C1 segment of cervical spinal cord (tissue), 14 donors: ENCODE measurements at regions not wholly inside any gene's neighbourhood (a gene's known extent, or its start where the extent isn't known, plus 50 kb on each side); places are given as distances from the start of the nearest gene placed in this dataset.
A peak's percentile ranks its signal among the peaks of the same experiment; 100 is the strongest.

Experiments
- DNase-seq, 14 donors: peaks; one replicate each; lab custom pipeline; 2025; lab: John Stamatoyannopoulos, UW

DNA sequence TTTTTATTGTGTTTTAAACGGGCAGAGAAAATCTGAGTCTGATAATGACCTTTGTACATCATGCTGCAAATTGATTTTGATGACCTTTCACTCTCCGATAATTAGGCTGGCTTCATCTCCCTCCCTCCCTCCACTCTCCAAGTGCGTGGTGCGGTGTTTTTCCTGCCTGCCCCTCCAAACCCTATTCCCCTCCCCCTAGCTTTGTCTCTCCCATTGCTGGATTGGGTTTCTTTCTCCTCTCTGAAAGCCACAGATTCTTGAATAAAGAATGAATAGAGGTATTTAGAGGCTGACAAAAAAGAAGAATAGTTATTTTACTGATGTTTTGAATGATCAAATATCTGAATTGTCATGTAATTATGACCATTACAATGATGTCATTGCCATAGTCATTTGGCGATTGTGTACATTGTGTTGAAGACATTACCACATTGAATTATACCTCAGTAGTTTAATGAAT lies 571.1 kb upstream of the ZNF608 start:
- no peak for DNase-seq

DNA sequence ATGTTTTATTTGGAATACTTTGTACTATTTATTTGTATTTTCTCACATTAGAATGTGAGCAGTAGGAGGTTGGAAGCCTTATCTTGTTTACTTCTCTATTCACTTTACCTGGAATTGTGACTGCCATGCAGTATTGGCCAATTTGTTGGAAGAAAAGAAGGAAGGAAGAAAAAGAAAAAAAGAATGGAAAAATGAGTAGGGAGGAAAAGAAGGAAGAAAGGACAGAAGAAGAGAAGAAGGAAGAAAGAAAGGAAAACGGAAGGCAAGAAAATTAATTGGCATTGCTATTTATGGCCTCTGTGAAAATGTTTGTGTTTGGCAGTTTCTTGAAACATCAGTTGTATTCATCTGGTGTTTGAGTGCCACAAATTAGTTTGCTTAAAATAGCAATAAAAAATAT lies 575.2 kb upstream of the ZNF608 start:
- no peak for DNase-seq

DNA sequence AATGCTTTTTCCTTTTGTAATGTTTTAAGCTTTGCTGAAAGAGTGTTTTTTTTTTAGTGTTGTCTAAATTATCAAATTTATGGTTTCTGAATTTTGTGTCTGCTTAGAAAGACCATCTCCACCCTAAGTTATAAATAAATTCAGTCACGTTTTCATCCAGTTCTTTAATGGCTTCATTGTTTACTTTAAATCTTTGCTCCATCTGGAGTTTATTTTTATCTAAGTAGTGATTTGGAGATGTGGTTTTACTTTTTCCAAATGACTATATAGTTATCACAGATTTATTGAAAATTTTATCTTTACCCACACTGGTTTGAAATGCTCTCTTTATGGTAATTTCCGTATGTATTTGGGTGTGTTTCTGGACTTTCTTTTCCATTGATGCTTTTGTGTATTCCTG lies 577.2 kb upstream of the ZNF608 start:
- no peak for DNase-seq

DNA sequence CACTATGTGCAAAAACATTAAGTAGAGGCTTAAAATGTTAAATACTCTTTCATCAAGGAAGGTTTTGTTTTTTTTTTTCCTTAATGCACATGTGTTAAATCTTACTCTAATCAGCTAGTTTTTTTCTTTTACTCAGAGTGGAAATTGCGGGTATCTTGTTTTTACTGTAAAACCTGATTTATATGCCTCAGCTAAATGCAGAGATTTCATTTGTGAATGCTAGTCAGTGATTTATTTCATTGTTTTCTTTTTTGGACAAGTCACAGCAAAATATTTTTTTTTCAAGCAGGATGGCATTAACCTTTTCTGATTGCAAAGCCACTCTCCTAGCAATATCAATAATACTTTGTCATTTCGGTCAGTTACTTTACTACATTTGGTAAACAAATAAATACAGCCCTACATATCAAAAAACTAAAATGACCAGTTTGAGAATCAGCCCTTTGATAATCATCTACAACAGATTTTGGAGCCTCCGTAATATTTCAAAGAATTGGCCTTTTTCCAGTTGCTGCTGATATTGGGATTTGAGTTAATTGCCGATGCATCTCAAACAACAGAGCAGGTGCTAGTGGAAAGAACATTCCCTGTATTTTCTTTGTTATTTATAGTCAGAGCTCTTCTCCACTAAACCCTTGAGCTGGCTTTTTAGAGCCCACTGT lies 579.2 kb upstream of the ZNF608 start:
- no peak for DNase-seq

DNA sequence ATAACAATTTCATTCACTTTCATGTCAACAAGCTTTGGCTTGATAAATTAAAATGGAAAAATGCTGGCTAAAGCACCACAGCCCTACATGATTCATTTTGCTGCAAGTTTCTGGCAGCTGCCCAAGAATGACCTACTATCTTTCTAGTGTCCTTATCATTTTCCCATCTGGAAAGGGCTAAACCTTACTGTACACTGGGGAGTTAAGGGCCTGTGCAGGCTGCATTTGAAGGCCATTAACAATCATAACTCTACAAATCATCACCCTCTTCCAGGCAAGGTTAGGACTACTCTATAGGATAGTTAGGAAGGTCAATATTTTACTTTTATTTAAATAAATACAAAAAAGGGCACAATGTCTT lies 579.7 kb upstream of the ZNF608 start:
- peak in 1 of 14 donors; percentile 26 for DNase-seq

DNA sequence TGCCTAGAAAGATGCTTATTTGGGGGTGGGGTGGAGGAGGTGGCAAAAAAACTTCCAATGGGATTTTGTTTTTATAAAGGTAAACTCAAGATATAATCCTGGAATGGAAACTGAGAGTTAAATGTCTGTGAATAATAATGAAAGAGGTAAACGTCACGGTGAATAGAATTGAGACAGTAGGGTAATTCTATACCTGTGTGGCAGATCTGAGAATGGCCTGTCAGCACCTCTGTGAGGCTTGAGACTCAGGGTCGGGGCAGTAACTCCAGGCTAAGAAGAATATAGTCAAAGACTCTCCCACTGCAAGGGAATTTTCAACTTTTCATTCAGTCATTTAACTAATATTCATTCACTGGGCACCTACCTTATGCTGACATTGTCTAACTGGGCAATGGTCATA lies 581.2 kb upstream of the ZNF608 start:
- no peak for DNase-seq

DNA sequence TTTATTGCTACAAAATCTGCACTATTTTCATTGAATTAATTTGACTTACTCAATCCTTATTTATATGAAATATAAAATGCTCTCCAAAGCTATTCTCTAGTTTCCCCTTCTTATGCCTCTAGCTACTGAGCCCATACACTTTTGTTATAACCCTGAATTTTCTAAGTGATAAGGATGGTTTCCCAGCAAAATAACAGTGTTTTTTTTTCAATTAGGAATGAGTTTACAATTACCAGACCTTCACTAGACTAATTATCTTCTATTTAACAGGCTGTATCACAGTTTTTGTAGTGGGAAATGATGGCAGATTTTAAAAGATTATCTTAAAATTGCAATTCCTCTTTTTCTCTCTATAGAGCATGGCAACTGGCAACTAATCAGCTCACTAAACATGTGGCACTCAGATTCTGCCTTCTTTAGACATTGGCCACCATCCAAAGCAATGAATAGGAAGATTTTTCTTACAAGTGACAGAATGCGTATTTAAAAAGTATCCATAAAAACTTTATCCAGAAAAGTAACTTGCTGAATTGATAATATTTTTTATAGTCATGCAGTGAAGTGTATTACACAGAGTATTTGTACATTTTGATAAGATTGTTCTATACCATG lies 585.7 kb upstream of the ZNF608 start:
- no peak for DNase-seq

DNA sequence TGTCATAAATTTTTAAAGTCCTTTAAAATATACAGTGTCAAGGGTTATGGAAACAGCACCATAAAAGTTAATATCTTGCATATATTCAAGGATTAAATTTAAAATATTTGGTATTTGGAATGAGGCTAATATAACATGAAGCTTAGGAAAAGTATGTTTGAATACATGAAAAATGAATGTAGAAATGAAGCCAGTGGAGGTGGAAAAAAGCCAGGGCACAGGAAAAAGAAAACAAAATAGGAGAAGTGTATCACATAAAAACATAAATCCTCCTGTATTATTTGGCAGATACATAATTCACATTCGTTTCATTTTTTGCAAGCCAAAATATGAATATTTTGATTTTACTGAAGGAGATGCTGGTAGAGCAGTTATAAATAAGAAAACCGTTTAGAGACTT lies 587.0 kb upstream of the ZNF608 start:
- DNase-seq: no peak

DNA sequence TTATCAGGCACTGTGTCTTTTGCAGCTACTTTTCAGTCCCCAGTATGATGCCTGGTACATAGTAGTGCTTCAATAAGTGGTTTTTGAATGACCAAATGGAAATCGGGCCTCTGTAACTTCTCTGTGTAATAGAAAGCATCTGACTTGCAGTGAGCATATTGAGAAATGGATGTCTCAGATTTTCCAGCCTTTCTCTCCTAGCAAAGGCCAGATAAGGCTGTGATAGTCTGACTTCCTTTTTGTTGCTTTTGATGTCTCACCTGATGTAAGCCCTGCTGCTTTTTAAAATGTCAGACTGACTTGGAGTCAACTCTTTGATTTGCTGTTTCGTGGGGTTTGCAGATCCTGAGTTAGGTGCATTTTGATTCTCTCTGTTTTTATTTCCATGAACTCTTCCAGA lies 590.0 kb upstream of the ZNF608 start:
- no peak for DNase-seq

DNA sequence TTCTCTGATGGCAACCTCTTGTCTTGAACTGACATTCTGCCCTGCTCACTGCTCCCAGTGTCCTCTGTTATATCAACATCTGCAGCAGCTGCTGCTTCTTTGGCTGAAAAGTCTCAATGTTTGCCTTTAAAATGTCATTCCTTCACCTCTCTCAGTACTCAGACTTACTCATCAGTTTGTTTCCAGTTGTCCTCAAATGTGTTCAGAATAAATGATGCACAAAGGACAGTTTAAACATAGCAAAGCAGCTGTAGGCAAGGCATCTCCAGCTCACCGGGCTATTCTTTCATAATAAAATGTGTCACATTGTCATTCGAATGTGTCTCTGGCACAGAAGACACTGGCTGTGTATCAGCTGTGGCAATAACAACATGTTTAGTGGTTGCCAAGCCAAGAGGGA lies 590.9 kb upstream of the ZNF608 start:
- no peak for DNase-seq

DNA sequence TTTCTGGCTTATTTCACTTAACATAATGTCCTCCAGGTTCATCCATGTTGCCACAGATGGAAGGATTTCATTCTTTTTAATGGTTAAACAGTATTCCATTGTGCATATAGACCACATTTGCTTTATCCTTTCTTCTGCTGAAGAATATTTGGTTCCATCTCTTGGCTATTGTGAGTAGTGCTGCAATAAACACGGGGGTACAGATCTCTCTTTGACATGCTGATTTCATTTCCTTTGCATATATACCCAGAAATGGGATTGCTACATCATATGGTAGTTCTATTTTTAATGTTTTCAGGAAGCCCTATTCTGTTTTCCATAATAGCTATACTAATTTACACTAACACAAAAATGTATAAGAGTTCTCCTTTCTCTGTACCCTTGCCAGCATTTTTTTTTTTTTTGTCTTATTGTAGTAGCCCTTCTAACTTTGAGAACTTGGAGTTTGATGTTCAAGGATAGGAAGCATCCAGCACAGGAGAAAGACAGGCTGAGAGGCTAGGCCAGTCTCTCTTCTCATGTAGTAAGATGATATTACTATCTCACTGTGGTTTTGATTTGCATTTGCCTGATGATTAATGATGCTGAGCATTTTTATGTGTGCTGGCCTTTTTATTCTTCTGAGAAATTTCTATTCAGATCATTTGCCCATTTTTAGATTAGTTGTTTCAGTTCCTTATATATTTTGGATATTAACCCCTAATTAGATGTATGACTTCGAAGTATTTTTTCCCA lies 592.2 kb upstream of the ZNF608 start:
- no peak for DNase-seq

DNA sequence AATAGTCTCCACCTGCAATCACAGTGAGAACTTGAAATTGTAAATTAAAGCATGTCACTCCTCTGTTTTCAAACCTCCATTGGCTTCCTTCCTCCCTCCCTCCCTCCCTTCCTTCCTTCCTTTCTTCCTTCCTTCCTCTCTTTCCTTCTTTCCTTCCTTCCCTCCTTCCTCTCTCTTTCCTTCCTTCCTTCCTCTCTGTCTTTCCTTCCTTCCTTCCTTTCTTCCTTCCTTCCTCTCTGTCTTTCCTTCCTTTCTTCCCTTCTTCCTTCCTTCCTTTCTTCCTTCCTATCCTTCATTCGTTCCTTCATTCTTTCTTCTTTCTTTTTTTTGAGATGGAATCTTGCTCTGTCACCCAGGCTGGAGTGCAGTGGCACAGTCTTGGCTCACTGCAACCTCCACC lies 595.0 kb upstream of the ZNF608 start:
- DNase-seq: no peak

DNA sequence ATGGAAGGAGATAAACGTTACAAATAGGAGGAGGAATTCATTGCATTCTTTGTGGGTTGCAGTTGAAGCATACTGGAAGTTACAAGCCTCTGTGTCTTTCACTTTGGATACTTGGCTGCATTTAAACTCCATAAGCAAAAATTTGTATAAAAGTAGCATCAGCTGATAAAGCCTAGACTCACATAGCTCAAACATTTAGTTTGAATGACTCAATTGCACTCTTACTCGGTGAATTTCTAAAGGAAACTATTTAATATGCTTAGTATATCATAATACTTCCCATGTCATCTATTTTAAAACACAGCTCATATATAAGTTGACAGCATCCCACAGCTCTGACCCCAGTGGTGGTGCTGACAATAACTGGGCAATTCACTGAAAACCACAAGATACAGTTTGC lies 596.6 kb upstream of the ZNF608 start:
- no peak for DNase-seq

DNA sequence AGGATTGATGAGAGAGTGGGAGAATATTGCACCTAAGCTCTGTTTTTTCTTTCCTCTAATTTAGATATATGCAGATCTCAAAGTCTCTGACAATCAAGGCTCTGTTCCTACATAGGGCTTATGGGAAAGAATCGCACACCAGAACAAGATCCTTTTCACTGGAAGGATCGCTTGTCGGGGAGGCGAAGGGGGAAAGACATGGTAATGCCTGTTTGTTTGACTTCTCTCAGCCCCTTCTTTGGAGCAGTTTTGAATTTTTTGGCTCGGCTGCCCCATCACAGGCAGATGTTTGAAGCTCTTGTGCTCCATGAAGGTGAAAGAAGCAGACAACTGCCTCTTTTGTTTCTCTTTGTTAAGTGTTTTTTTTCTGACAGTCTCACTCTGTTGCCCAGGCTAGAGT lies 599.9 kb upstream of the ZNF608 start:
- DNase-seq: peak in 5 of 14 donors; percentile 12 to 37 (median 19)

DNA sequence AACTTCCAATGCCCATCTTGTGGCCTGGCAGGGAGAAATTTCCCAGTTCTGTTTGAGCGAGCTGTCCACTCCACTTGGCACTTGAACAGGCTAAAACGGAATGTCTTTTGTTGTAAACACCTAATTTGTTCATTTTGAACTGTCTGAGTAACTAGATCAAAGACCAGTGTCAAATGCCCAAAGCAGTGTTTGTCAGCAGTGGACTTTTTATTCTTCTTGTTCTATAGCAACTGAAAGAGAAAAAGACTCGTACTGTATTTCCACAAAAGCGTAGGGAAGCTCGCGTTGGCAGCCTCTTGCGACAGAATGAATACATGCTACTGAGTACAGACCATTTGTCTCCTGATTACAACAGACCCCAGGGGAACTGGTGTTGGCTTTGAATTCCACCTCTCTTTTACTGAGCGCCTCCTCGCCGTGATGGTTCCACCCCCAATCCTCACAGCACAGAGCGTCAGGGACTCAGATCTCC lies 601.8 kb upstream of the ZNF608 start:
- DNase-seq: peak in 8 of 14 donors; percentile 22 to 51 (median 32)

DNA sequence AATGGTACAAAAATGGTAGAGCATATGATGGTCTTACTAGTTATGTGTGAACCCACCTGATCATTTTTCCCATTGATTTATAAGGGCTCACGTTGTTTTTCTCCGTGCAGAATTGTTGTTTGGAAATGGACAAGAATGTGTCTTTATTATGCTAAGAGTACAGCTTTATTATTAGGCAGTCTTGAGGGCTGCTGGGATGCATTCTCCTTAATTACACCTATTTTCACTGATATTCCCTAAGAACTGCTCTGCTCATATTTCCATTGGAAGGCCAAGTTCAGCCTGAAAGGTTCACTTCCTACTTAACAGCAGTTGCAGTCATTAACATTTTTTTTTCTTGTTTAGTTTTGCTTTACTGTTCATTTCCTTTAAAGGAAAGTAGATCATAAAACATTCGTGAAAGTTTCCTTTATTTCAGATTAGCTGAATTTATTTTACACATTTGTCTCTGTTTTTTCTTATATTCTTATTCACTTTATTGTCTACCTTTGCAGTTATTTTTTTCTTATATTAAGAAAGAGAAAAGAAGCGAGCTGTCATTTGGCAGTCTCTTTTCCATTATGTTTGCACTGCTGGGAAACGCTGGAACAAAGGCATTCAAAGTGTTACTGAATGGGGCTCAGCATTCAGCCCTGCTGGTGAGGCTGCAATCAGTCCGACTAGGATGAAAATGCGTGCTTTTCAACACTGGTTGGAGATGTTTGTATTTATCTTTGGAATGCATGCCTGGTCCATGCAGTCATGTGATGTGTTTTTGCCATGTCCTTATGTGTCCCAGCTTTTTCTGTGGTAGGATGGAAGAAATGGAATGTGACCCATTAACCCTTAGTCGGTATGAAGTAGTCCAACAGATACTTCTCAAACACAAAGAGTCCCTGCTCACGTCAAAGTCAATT lies 602.7 kb upstream of the ZNF608 start:
- peak in 3 of 14 donors; percentile 5 to 50 (median 17) for DNase-seq

DNA sequence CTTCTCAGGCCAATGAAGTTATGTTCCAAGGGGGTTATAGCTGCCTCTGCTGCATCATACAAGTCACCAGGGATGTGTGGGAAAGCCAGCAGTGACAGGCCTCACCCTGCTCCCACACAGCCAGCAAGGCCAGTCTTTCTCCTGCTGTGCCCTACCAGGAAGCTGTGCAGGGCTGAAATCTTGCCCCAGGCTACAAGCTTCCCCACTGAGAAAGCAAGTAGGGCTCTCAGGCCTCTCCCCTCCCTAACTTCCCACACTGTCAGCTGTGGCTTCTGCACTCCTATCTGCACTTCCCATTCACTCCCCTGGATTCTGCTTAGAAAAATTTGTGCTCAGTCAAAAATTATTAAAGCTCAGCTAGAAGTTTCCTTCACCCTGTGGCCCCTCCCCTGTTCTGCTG lies 611.2 kb upstream of the ZNF608 start:
- DNase-seq: no peak

DNA sequence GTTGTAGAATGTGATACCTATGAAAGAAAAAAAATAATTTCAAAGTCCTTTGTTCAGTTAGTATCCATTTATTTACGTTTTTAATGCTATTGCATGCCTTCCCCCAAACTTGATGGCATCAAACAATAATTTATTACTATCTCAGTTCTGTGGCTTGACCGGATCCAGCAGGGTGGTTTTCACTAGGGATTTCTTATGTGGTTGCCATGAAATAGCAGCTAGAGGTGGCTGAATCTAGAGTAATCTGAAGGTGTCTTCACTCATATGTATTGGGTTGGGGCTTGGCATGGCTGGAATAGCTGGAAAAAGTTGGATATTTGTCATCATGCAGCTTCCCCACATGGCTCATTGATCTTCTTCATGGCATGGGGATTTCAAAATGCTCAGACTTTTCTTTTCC lies 619.3 kb upstream of the ZNF608 start:
- no peak for DNase-seq

DNA sequence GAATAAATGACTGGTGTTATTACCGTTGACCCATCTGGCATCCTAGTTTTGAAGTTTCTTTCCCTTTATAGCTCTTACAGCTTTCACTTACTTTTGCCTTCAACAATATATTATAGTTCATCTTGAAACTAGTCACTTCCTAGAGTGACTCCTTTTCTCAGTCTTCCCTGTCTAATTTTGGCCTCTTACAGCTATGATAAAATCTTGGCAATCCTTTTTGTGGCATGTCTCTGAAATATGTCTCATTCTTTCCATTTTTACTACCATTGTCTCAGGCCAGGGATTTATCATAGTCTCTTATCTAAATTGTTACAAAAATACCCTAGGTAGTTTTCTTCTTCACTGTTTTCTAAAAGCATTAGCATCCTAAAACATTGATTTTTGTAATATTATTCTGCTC lies 621.3 kb upstream of the ZNF608 start:
- no peak for DNase-seq

DNA sequence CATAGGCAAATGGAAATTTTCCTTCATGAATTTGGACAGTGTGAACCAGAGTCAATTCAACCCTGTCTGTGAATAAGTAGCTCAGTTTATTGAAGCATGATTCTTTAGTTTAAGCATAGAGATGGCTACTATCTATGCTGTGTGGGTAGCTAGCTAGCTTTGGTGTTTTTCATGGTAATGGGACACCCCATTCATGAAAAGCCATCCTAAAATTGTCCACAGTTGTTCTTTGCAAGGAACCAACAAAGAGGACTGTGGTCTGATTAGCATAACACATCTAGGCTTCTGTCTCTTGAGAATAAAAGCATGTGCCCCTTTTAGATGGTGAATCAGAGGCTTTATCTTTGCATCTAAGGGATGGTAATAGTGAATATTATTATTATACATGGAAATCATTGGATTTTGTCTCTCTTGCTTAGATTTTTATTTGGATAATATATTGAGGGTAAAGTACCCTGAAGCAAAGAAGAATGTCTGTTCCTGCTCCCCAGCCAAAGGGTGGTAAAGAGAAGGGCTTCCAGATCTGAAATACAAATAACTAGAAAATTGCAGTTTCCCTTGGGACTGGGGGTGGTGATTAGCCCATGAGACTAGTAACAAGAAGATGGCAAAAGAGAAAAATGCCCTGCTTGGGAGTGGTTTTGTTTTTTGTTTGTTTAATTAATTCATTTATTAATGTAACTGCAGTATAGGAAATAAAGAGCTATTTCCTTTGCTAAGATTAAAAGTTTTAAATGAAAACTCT lies 624.2 kb upstream of the ZNF608 start:
- DNase-seq: no peak
